ENCODE measurements at regions not wholly inside any gene's neighbourhood (a gene's known extent, or its start where the extent isn't known, plus 50 kb on each side); places are given as distances from the start of the nearest gene placed in this dataset.

GRCh38 chr13:72530471-72530870 lies 197.0 kb downstream of the MZT1 start:
- H3K4me1 ChIP-seq = no peaks in the 10 kb centered on the region
- no peaks in the 10 kb centered on the region for H3K27me3 ChIP-seq
- no peaks in the 10 kb centered on the region for H3K9me3 ChIP-seq
- no peak overlapping the region for H3K27ac ChIP-seq
- ATAC-seq (no peak), DNase-seq (no peak)
- intact Hi-C loops (cut with DNase I) = no loop called here
- TF ChIP-seq POLR2A (IDR thresholded peaks at IDR 0.05) (no peak), CTCF (IDR thresholded peaks at IDR 0.05) (no peak)
- H3K36me3 ChIP-seq = no peaks in the 10 kb centered on the region
- H3K4me3 ChIP-seq = no peak overlapping the region
- 69 to 82% (median 79%) methylated on average over 5 of the region's 5 CpGs for WGBS, 4 donors

- Histone ChIP-seq H3K9me3 (no peaks in the 10 kb centered on the region), H3K36me3 (no peaks in the 10 kb centered on the region), H3K4me3 (no peak overlapping the region), H3K27ac (no peak overlapping the region), H3K27me3 (peaks cover 0 to 7% (median 0%) of the 10 kb centered on the region in 9 donors), H3K4me1 (no peaks in the 10 kb centered on the region)
- WGBS, 4 donors = 85 to 97% (median 89%) methylated on average over 2 of the region's 2 CpGs
- intact Hi-C loops (cut with DNase I) = loop anchor here in 1 of 10 donors (2.0 kb wide), 1 partner anchor 29 kb away; no protein-coding TSS in a partner anchor
- DNase-seq (no peak), ATAC-seq (no peak)
- TF ChIP-seq CTCF (IDR thresholded peaks at IDR 0.05) (no peak), POLR2A (IDR thresholded peaks at IDR 0.05) (no peak)
Measured at GRCh38 chr13:72527333-72527732, 200.1 kb downstream of the MZT1 start.

GRCh38 chr13:72523593-72523992 lies 203.8 kb downstream of the MZT1 start:
- no peaks in the 10 kb centered on the region for H3K36me3 ChIP-seq
- H3K27me3 ChIP-seq = peaks cover 0 to 7% (median 0%) of the 10 kb centered on the region in 9 donors
- intact Hi-C loops (cut with DNase I) = no loop called here
- no peak overlapping the region for H3K4me3 ChIP-seq
- H3K4me1 ChIP-seq = no peaks in the 10 kb centered on the region
- no peak for TF ChIP-seq POLR2A (IDR thresholded peaks at IDR 0.05)
- no peak for TF ChIP-seq CTCF (IDR thresholded peaks at IDR 0.05)
- H3K27ac ChIP-seq = no peak overlapping the region
- ATAC-seq (no peak), DNase-seq (no peak)
- no peaks in the 10 kb centered on the region for H3K9me3 ChIP-seq
- WGBS, 4 donors = 88 to 97% (median 93%) methylated on average over 2 of the region's 2 CpGs

GRCh38 chr13:72523049-72523448 lies 204.4 kb downstream of the MZT1 start:
- ATAC-seq (no peak), DNase-seq (no peak)
- Histone ChIP-seq H3K36me3 (no peaks in the 10 kb centered on the region), H3K4me1 (no peaks in the 10 kb centered on the region), H3K27me3 (peaks cover 0 to 7% (median 0%) of the 10 kb centered on the region in 9 donors), H3K27ac (no peak overlapping the region), H3K4me3 (no peak overlapping the region), H3K9me3 (no peaks in the 10 kb centered on the region)
- WGBS, 4 donors = 75 to 83% (median 78%) methylated on average over 4 of the region's 4 CpGs
- intact Hi-C loops (cut with DNase I) = no loop called here
- TF ChIP-seq POLR2A (IDR thresholded peaks at IDR 0.05) = no peak
- TF ChIP-seq CTCF (IDR thresholded peaks at IDR 0.05) = no peak

Data from heart left ventricle (tissue), 16 donors.